ENCODE measurements at regions not wholly inside any gene's neighbourhood (a gene's known extent, or its start where the extent isn't known, plus 50 kb on each side); places are given as distances from the start of the nearest gene placed in this dataset.

- TF ChIP-seq CTCF (IDR thresholded peaks at IDR 0.05) (no peak), POLR2A (IDR thresholded peaks at IDR 0.05) (no peak)
Measured at GRCh38 chr9:2936221-2936620, 92.3 kb upstream of the PUM3 start.

Measured in heart left ventricle (tissue), 13 donors.